ENCODE measurements at regions not wholly inside any gene's neighbourhood (a gene's known extent, or its start where the extent isn't known, plus 50 kb on each side); places are given as distances from the start of the nearest gene placed in this dataset.

GRCh38 chr11:119786431-119787073 lies 57.6 kb upstream of the NECTIN1 start:
- 92% methylated on average over 10 of the region's 10 CpGs for WGBS
- no peak for DNase-seq (ENCODE audit: low spot score)
- Histone ChIP-seq H3K27ac (ENCODE audit: low read depth in 1 of 2, low read length in 2 of 2) (no peak overlapping the region), H3K27me3 (ENCODE audit: control insufficient read depth in 4 of 4, insufficient read depth in 4 of 4, low read length in 3 of 4) (no peaks in the 10 kb centered on the region), H3K4me1 (ENCODE audit: control insufficient read depth in 4 of 4, insufficient read depth in 4 of 4, low read length in 3 of 4) (no peaks in the 10 kb centered on the region), H3K4me3 (ENCODE audit: low read depth in 1 of 3, low read length in 3 of 3) (no peak overlapping the region), H3K9ac (ENCODE audit: low read depth in 1 of 2, low read length in 2 of 2) (no peak overlapping the region), H3K9me3 (ENCODE audit: control insufficient read depth in 4 of 4, low read length in 3 of 4) (peaks cover 0 to 2% (median 0%) of the 10 kb centered on the region in 4 donors), H3K36me3 (ENCODE audit: control insufficient read depth in 4 of 4, insufficient read depth in 3 of 4, low read depth in 1 of 4, low read length in 3 of 4) (no peaks in the 10 kb centered on the region)
- TF ChIP-seq RAD21 (IDR thresholded peaks at IDR 0.05) (no peak), CTCF (IDR thresholded peaks at IDR 0.05; ENCODE audit: low read depth, low read length, missing input control) (no peak), YY1 (IDR thresholded peaks at IDR 0.05) (no peak), EGR1 (IDR thresholded peaks at IDR 0.05; ENCODE audit: low read depth in 2 of 2) (no peak), GABPA (IDR thresholded peaks at IDR 0.05 in 1 of 2, conservative IDR thresholded peaks at IDR 0.05 in 1 of 2) (no peak), FOXA2 (IDR thresholded peaks at IDR 0.05) (no peak), JUND (IDR thresholded peaks at IDR 0.05) (no peak), SP1 (IDR thresholded peaks at IDR 0.05) (no peak)

GRCh38 chr11:119785131-119785530 lies 56.1 kb upstream of the NECTIN1 start:
- H3K27ac ChIP-seq (ENCODE audit: low read depth in 1 of 2, low read length in 2 of 2): no peak overlapping the region
- H3K9me3 ChIP-seq (ENCODE audit: control insufficient read depth in 4 of 4, low read length in 3 of 4): peaks cover 0 to 2% (median 0%) of the 10 kb centered on the region in 4 donors
- no peak overlapping the region for H3K4me3 ChIP-seq (ENCODE audit: low read depth in 1 of 3, low read length in 3 of 3)
- no peaks in the 10 kb centered on the region for H3K36me3 ChIP-seq (ENCODE audit: control insufficient read depth in 4 of 4, insufficient read depth in 3 of 4, low read depth in 1 of 4, low read length in 3 of 4)
- WGBS: 79% methylated on average over 2 of the region's 2 CpGs
- DNase-seq (ENCODE audit: low spot score): no peak
- no peaks in the 10 kb centered on the region for H3K27me3 ChIP-seq (ENCODE audit: control insufficient read depth in 4 of 4, insufficient read depth in 4 of 4, low read length in 3 of 4)
- H3K4me1 ChIP-seq (ENCODE audit: control insufficient read depth in 4 of 4, insufficient read depth in 4 of 4, low read length in 3 of 4): no peaks in the 10 kb centered on the region
- TF ChIP-seq, protein P1, sequence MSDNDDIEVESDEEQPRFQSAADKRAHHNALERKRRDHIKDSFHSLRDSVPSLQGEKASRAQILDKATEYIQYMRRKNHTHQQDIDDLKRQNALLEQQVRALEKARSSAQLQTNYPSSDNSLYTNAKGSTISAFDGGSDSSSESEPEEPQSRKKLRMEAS (IDR thresholded peaks at IDR 0.05): no peak
- TF ChIP-seq, protein P2, sequence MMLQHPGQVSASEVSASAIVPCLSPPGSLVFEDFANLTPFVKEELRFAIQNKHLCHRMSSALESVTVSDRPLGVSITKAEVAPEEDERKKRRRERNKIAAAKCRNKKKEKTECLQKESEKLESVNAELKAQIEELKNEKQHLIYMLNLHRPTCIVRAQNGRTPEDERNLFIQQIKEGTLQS (IDR thresholded peaks at IDR 0.05): no peak
- no peak for TF ChIP-seq NR2F2 (IDR thresholded peaks at IDR 0.05)
- TF ChIP-seq JUND (IDR thresholded peaks at IDR 0.05): no peak
- no peak for TF ChIP-seq GABPA (IDR thresholded peaks at IDR 0.05 in 1 of 2, conservative IDR thresholded peaks at IDR 0.05 in 1 of 2)
- TF ChIP-seq FOXA1 (IDR thresholded peaks at IDR 0.05): no peak
- TF ChIP-seq REST (IDR thresholded peaks at IDR 0.05): no peak
- no peak for TF ChIP-seq FOXA2 (IDR thresholded peaks at IDR 0.05)
- TF ChIP-seq CTCF (IDR thresholded peaks at IDR 0.05; ENCODE audit: low read depth, low read length, missing input control): no peak
- no peak overlapping the region for H3K9ac ChIP-seq (ENCODE audit: low read depth in 1 of 2, low read length in 2 of 2)

All from liver (tissue), 8 donors.